Omental fat pad (tissue), 3 donors: ENCODE measurements at regions not wholly inside any gene's neighbourhood (a gene's known extent, or its start where the extent isn't known, plus 50 kb on each side); places are given as distances from the start of the nearest gene placed in this dataset.

Source experiments
- ATAC-seq: fragments of 150-250 bp; one replicate; pipeline ENCODE4 v1.9.1; 2016; ENCODE audit warnings: mild to moderate bottlenecking, moderate library complexity; ENCODE audit not compliant: low FRiP score
- DNase-seq: peaks from one replicate; pipeline ENCODE4 v3.0.0-alpha.2; 2019; ENCODE audit warnings: low spot score
- TF ChIP-seq, protein P1 (sequence below), 3 donors: fragments of 450-650 bp; IDR thresholded peaks; one replicate each; pipeline ENCODE4 v1.5.1; 2016 to 2017; ENCODE audit warnings: antibody characterized with exemption in 3 of 3, mild to moderate bottlenecking in 3 of 3, moderate library complexity in 2 of 3

- DNase-seq (no peak), ATAC-seq (no peak)
- TF ChIP-seq, protein P1, sequence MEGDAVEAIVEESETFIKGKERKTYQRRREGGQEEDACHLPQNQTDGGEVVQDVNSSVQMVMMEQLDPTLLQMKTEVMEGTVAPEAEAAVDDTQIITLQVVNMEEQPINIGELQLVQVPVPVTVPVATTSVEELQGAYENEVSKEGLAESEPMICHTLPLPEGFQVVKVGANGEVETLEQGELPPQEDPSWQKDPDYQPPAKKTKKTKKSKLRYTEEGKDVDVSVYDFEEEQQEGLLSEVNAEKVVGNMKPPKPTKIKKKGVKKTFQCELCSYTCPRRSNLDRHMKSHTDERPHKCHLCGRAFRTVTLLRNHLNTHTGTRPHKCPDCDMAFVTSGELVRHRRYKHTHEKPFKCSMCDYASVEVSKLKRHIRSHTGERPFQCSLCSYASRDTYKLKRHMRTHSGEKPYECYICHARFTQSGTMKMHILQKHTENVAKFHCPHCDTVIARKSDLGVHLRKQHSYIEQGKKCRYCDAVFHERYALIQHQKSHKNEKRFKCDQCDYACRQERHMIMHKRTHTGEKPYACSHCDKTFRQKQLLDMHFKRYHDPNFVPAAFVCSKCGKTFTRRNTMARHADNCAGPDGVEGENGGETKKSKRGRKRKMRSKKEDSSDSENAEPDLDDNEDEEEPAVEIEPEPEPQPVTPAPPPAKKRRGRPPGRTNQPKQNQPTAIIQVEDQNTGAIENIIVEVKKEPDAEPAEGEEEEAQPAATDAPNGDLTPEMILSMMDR (IDR thresholded peaks at IDR 0.05) = no peak
Observed at GRCh38 chr4:112752061-112752460, 115.1 kb downstream of the LARP7 start.

DNA sequence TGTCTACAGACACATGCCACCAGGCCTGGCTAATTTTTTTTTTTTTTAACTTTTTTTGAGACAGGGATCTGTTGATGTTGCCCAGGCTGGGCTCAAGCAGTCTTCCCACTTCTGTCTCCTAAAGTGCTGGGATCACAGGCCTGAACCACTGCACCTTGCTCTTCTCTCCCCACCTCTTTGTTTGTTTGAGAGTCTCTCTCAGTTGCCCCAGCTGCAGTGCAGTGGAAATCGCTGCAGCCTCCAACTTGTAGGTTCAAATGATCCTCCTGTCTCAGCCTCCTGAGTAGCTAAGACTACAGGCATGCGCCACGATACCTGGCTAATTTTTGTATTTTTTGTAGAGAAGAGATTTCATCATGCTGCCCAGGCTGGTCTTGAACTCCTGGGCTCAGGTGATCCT is 115.6 kb downstream of the LARP7 start:
- no peak for DNase-seq
- no peak for ATAC-seq
- TF ChIP-seq, protein P1 (IDR thresholded peaks at IDR 0.05) = no peak

DNA sequence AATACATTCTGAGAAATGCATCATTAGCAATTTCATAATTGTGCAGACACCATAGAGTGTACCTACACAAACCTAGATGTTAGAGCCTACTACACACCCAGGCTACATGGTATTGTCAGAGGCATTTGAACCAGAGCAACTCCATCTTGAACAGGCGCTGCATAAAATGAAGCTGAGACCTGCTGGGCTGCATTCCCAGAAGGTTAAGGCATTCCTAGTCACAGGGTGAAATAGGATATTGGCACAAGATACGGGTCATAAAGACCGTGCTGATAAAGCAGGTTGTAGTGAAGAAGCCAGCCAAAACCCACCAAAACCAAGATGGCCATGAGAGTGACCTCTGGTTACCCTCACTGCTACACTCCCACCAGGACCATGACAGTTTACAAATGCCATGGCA is 116.4 kb downstream of the LARP7 start:
- TF ChIP-seq, protein P1 (IDR thresholded peaks at IDR 0.05) = no peak
- DNase-seq (no peak), ATAC-seq (no peak)

GRCh38 chr4:112759313-112759712 is 122.4 kb downstream of the LARP7 start:
- TF ChIP-seq, protein P1 (IDR thresholded peaks at IDR 0.05) = no peak
- DNase-seq (no peak), ATAC-seq (no peak)

- ATAC-seq (no peak), DNase-seq (no peak)
- TF ChIP-seq, protein P1 (IDR thresholded peaks at IDR 0.05) = no peak
Observed at GRCh38 chr4:112765317-112765974, 128.5 kb downstream of the LARP7 start.

DNA sequence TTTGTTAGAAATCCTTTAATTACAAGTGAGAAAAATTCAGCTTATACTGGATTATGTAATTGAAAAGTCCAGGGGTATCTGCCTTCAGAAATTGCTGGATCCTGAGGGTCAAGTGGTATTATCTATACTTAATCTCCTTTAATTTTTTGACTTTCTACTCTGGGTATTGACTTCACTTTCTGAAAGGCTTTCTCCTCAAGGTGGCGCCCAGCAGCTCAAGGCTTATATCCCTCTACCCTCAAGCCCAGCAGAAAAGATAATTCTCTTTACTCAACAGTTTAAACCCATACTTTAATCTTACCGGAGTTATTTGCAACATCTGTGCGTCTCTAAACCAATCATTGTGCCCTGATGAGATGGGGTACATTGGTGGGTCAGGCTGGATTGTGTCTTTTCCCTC is 129.5 kb downstream of the LARP7 start:
- ATAC-seq = no peak
- TF ChIP-seq, protein P1 (IDR thresholded peaks at IDR 0.05) = no peak
- no peak for DNase-seq

DNA sequence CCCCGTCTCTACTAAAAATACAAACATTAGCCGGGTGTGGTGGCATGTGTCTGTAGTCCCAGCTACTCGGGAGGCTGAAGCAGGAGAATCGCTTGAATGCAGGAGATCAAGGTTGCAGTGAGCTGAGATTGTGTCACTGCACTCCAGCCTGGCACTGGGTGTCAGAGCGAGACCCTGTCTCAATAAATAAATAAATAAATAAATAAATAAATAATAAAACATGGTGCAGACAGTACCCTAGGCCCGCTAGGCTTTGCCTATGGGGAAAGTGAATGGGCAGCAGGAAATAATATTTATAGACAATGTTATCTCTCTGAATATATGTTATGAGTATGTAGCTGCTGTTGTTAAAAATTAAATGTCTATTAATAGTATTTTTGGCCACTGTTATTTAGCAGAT is 130.4 kb downstream of the LARP7 start:
- no peak for ATAC-seq

More for the DNA sequence above, 130.4 kb downstream of the LARP7 start:
- TF ChIP-seq, protein P1 (IDR thresholded peaks at IDR 0.05) = no peak
- DNase-seq = no peak
